Upper lobe of left lung (tissue), 6 donors: ENCODE measurements at regions not wholly inside any gene's neighbourhood (a gene's known extent, or its start where the extent isn't known, plus 50 kb on each side); places are given as distances from the start of the nearest gene placed in this dataset.

Source experiments
- ATAC-seq, 2 donors: fragments of 200-7000 bp; cut with Tn5 transposase; one replicate each; pipeline ENCODE4 v1.9.1; 2022; ENCODE audit warnings: mild to moderate bottlenecking in 2 of 2, moderate library complexity in 2 of 2; ENCODE audit not compliant: low FRiP score in 2 of 2
- DNase-seq, 2 donors: peaks; one replicate each; pipeline ENCODE4 v3.0.0-alpha.2; 2019 to 2020
- H3K27ac ChIP-seq, 4 donors: fragments of 200-600 bp; sonication (generic); one replicate each; pipeline ENCODE4 v1.5.1; 2016 to 2019
- H3K27me3 ChIP-seq, 4 donors: fragments of 200-600 bp; sonication (generic); one replicate each; pipeline ENCODE4 v1.5.1; 2017 to 2019
- H3K36me3 ChIP-seq, 4 donors: fragments of 200-600 bp; sonication (generic); one replicate each; pipeline ENCODE4 v1.5.1; 2016 to 2019
- H3K4me1 ChIP-seq, 4 donors: fragments of 200-600 bp; sonication (generic); one replicate each; pipeline ENCODE4 v1.5.1; 2018 to 2019
- H3K4me3 ChIP-seq, 4 donors: fragments of 200-600 bp; sonication (generic); one replicate each; pipeline ENCODE4 v1.5.1; 2017 to 2019; ENCODE audit warnings: mild to moderate bottlenecking in 2 of 4, moderate library complexity in 1 of 4
- H3K9me3 ChIP-seq, 4 donors: fragments of 200-600 bp; sonication (generic); one replicate each; pipeline ENCODE4 v1.5.1; 2018 to 2019
- CTCF ChIP-seq, 6 experiments: fragments of 450-650 bp in 4 of 6; fragments of 200-600 bp in 2 of 6; sonication (generic) in 2 of 6; IDR thresholded peaks; one replicate each; pipeline ENCODE4 v1.5.1; 2016 to 2019; ENCODE audit warnings: antibody characterized with exemption in 6 of 6
- EP300 ChIP-seq, 4 donors: sonication (generic); formaldehyde crosslinking; IDR thresholded peaks; one replicate each; pipeline ENCODE4 v1.5.1; 2017; ENCODE audit warnings: antibody characterized with exemption in 4 of 4, control low read depth in 2 of 4
- POLR2A ChIP-seq, 4 donors: fragments of 450-650 bp; IDR thresholded peaks; one replicate each; pipeline ENCODE4 v1.5.1; 2016 to 2017; ENCODE audit warnings: antibody characterized with exemption in 4 of 4, mild to moderate bottlenecking in 2 of 4
- POLR2AphosphoS5 ChIP-seq, 2 donors: sonication (generic); formaldehyde crosslinking; IDR thresholded peaks; one replicate each; pipeline ENCODE4 v1.5.1; 2017; ENCODE audit warnings: antibody characterized with exemption in 2 of 2
- WGBS, 2 donors: methylation state at CpG; one replicate each; pipeline ENCODE4 v1.1.5; 2017 to 2018; 5-methylcytosine and 5-hydroxymethylcytosine counted together
- donor health status: DM: no; HTN: no; CAD: no; lungs with moderate emphysema.
- donor health status: DM: no; HTN: yes; CAD: no; lungs with severe emphysema.

GRCh38 chr14:61866932-61867920 is 105.0 kb downstream of the SNAPC1 start:
- H3K27me3 ChIP-seq = no peaks in the 10 kb centered on the region
- 65 to 67% methylated on average over 6 of the region's 6 CpGs for WGBS, 2 donors
- DNase-seq (no peak), ATAC-seq (no peak)
- no peaks in the 10 kb centered on the region for H3K9me3 ChIP-seq
- H3K36me3 ChIP-seq = no peaks in the 10 kb centered on the region
- TF ChIP-seq POLR2A (IDR thresholded peaks at IDR 0.05) (no peak), EP300 (IDR thresholded peaks at IDR 0.05) (no peak), POLR2AphosphoS5 (IDR thresholded peaks at IDR 0.05) (no peak), CTCF (IDR thresholded peaks at IDR 0.05) (no peak)
- H3K4me1 ChIP-seq = no peaks in the 10 kb centered on the region
- H3K27ac ChIP-seq = no peak overlapping the region
- no peak overlapping the region for H3K4me3 ChIP-seq

- DNase-seq = no peak
- 84% methylated on average over 1 of the region's 1 CpG for WGBS, 2 donors
- no peak for ATAC-seq
Observed at GRCh38 chr14:61868846-61869245, 106.6 kb downstream of the SNAPC1 start.

GRCh38 chr14:61870163-61870562 is 107.9 kb downstream of the SNAPC1 start:
- Histone ChIP-seq H3K27ac (no peak overlapping the region), H3K4me1 (no peaks in the 10 kb centered on the region), H3K4me3 (no peak overlapping the region), H3K36me3 (no peaks in the 10 kb centered on the region), H3K9me3 (no peaks in the 10 kb centered on the region), H3K27me3 (no peaks in the 10 kb centered on the region)
- DNase-seq (no peak), ATAC-seq (no peak)
- 92 to 95% methylated on average over 1 of the region's 1 CpG for WGBS, 2 donors
- no peak for TF ChIP-seq POLR2A (IDR thresholded peaks at IDR 0.05)
- no peak for TF ChIP-seq EP300 (IDR thresholded peaks at IDR 0.05)
- TF ChIP-seq POLR2AphosphoS5 (IDR thresholded peaks at IDR 0.05) = no peak
- no peak for TF ChIP-seq CTCF (IDR thresholded peaks at IDR 0.05)

More at GRCh38 chr14:61868846-61869245, 106.6 kb downstream of the SNAPC1 start:
- no peaks in the 10 kb centered on the region for H3K36me3 ChIP-seq
- no peaks in the 10 kb centered on the region for H3K9me3 ChIP-seq
- no peak for TF ChIP-seq POLR2AphosphoS5 (IDR thresholded peaks at IDR 0.05)
- no peak for TF ChIP-seq POLR2A (IDR thresholded peaks at IDR 0.05)
- no peak for TF ChIP-seq EP300 (IDR thresholded peaks at IDR 0.05)
- no peak for TF ChIP-seq CTCF (IDR thresholded peaks at IDR 0.05)
- no peaks in the 10 kb centered on the region for H3K27me3 ChIP-seq
- H3K27ac ChIP-seq = no peak overlapping the region
- no peaks in the 10 kb centered on the region for H3K4me1 ChIP-seq
- no peak overlapping the region for H3K4me3 ChIP-seq

GRCh38 chr14:61872452-61872851 is 110.2 kb downstream of the SNAPC1 start:
- Histone ChIP-seq H3K27me3 (no peaks in the 10 kb centered on the region), H3K27ac (no peak overlapping the region), H3K4me3 (no peak overlapping the region), H3K9me3 (no peaks in the 10 kb centered on the region), H3K4me1 (no peaks in the 10 kb centered on the region), H3K36me3 (no peaks in the 10 kb centered on the region)
- DNase-seq (no peak), ATAC-seq (no peak)
- TF ChIP-seq POLR2A (IDR thresholded peaks at IDR 0.05) (no peak), EP300 (IDR thresholded peaks at IDR 0.05) (no peak), CTCF (IDR thresholded peaks at IDR 0.05) (no peak), POLR2AphosphoS5 (IDR thresholded peaks at IDR 0.05) (no peak)
- WGBS, 2 donors = 42 to 66% methylated on average over 1 of the region's 1 CpG
